Nephron (organoid): ENCODE measurements at regions not wholly inside any gene's neighbourhood (a gene's known extent, or its start where the extent isn't known, plus 50 kb on each side); places are given as distances from the start of the nearest gene placed in this dataset.
"Not testable (repeated sequence)": the region's sequence is repeated elsewhere in the genome, so short reads cannot be mapped to it uniquely, and the experiment has no call there.

Experiments used
- H3K27ac Mint-ChIP-seq, 3 experiments: 2 replicates each; pipeline ENCODE4 v1.8.0; 2020; ENCODE audit warnings: mixed read lengths in 3 of 3, mild to moderate bottlenecking in 2 of 3, moderate library complexity in 1 of 3
- H3K27me3 Mint-ChIP-seq: 2 replicates; pipeline ENCODE4 v1.8.0; 2021; ENCODE audit warnings: low read depth, mild to moderate bottlenecking, moderate library complexity, mixed read lengths
- H3K36me3 Mint-ChIP-seq: 2 replicates; pipeline ENCODE4 v1.8.0; 2020; ENCODE audit warnings: low read depth, mixed read lengths
- H3K4me1 Mint-ChIP-seq: 2 replicates; pipeline ENCODE4 v1.8.0; 2020; ENCODE audit warnings: mixed read lengths
- H3K4me3 Mint-ChIP-seq, 3 experiments: 2 replicates each; pipeline ENCODE4 v1.8.0; 2020; ENCODE audit warnings: mild to moderate bottlenecking in 3 of 3, mixed read lengths in 3 of 3, moderate library complexity in 2 of 3
- H3K9me3 Mint-ChIP-seq: 2 replicates; pipeline ENCODE4 v1.8.0; 2020; ENCODE audit warnings: mixed read lengths
- CTCF ChIP-seq, 3 experiments: fragments of 200-600 bp; sonication (generic); IDR thresholded peaks; one replicate each; pipeline ENCODE4 v1.5.0; 2021; ENCODE audit warnings: antibody characterized with exemption in 3 of 3; ENCODE audit not compliant: unreplicated experiment in 3 of 3

GRCh38 chr14:54010981-54011380 is 54.4 kb upstream of the BMP4 start:
- Mint-ChIP-seq H3K4me3 (no peak overlapping the region), H3K36me3 (peaks cover 3% of the 10 kb centered on the region), H3K4me1 (peaks cover 4% of the 10 kb centered on the region), H3K9me3 (peaks cover 16% of the 10 kb centered on the region), H3K27ac (peak overlapping the region in 1 of 3 experiments; percentile 15), H3K27me3 (no peaks in the 10 kb centered on the region)
- no peak for TF ChIP-seq CTCF (IDR thresholded peaks at IDR 0.05; ENCODE audit: unreplicated experiment in 3 of 3)

GRCh38 chr14:54023027-54023426 is 66.4 kb upstream of the BMP4 start:
- Mint-ChIP-seq H3K27me3 (no peaks in the 10 kb centered on the region), H3K27ac (no peak overlapping the region), H3K4me3 (no peak overlapping the region), H3K36me3 (peaks cover 6% of the 10 kb centered on the region), H3K9me3 (peaks cover 53% of the 10 kb centered on the region), H3K4me1 (no peaks in the 10 kb centered on the region)
- no peak for TF ChIP-seq CTCF (IDR thresholded peaks at IDR 0.05; ENCODE audit: unreplicated experiment in 3 of 3)

- Mint-ChIP-seq H3K27ac (no peak overlapping the region), H3K36me3 (peaks cover 8% of the 10 kb centered on the region), H3K4me3 (no peak overlapping the region), H3K4me1 (no peaks in the 10 kb centered on the region), H3K27me3 (no peaks in the 10 kb centered on the region), H3K9me3 (peaks cover 49% of the 10 kb centered on the region)
- no peak for TF ChIP-seq CTCF (IDR thresholded peaks at IDR 0.05; ENCODE audit: unreplicated experiment in 3 of 3)
Observed at GRCh38 chr14:54025661-54026060, 69.0 kb upstream of the BMP4 start.

GRCh38 chr14:54026671-54027070 is 70.0 kb upstream of the BMP4 start:
- TF ChIP-seq CTCF (IDR thresholded peaks at IDR 0.05; ENCODE audit: unreplicated experiment in 3 of 3) = no peak
- Mint-ChIP-seq H3K4me3 (no peak overlapping the region), H3K9me3 (peaks cover 49% of the 10 kb centered on the region), H3K27ac (no peak overlapping the region), H3K27me3 (no peaks in the 10 kb centered on the region), H3K4me1 (no peaks in the 10 kb centered on the region), H3K36me3 (peaks cover 9% of the 10 kb centered on the region)

GRCh38 chr14:54030996-54031395 is 74.4 kb upstream of the BMP4 start:
- H3K4me3 Mint-ChIP-seq, H3K27ac Mint-ChIP-seq, H3K4me1 Mint-ChIP-seq, H3K27me3 Mint-ChIP-seq: not testable (repeated sequence)
- peaks cover 23% of the 10 kb centered on the region for H3K36me3 Mint-ChIP-seq
- H3K9me3 Mint-ChIP-seq = peaks cover 58% of the 10 kb centered on the region

GRCh38 chr14:54033285-54033684 is 76.7 kb upstream of the BMP4 start:
- H3K4me1 Mint-ChIP-seq, H3K27me3 Mint-ChIP-seq, H3K4me3 Mint-ChIP-seq, H3K27ac Mint-ChIP-seq: not testable (repeated sequence)
- peaks cover 23% of the 10 kb centered on the region for H3K36me3 Mint-ChIP-seq
- H3K9me3 Mint-ChIP-seq = peaks cover 53% of the 10 kb centered on the region

GRCh38 chr14:54038724-54039123 is 82.1 kb upstream of the BMP4 start:
- peaks cover 13% of the 10 kb centered on the region for H3K36me3 Mint-ChIP-seq
- TF ChIP-seq CTCF (IDR thresholded peaks at IDR 0.05; ENCODE audit: unreplicated experiment in 3 of 3) = no peak
- no peak overlapping the region for H3K27ac Mint-ChIP-seq
- no peaks in the 10 kb centered on the region for H3K4me1 Mint-ChIP-seq
- peaks cover 29% of the 10 kb centered on the region for H3K9me3 Mint-ChIP-seq
- no peaks in the 10 kb centered on the region for H3K27me3 Mint-ChIP-seq
- no peak overlapping the region for H3K4me3 Mint-ChIP-seq
